SK-N-MC (cell line): ENCODE measurements at regions not wholly inside any gene's neighbourhood (a gene's known extent, or its start where the extent isn't known, plus 50 kb on each side); places are given as distances from the start of the nearest gene placed in this dataset.
"Not testable (repeated sequence)": the region's sequence is repeated elsewhere in the genome, so short reads cannot be mapped to it uniquely, and the experiment has no call there.

Experiments used
- DNase-seq: peaks from one replicate; pipeline ENCODE4 v3.0.0-alpha.2; 2011; ENCODE audit warnings: low read depth, low spot score
- H3K27ac ChIP-seq: fragments of 200-600 bp; sonication (generic); 2 replicates; pipeline ENCODE4 v1.5.1; 2016; ENCODE audit warnings: mixed run types
- H3K36me3 ChIP-seq: fragments of 200-600 bp; sonication (generic); 2 replicates; pipeline ENCODE4 v1.6.1; 2017; ENCODE audit warnings: antibody characterized with exemption, low read length, mixed read lengths; ENCODE audit not compliant: insufficient read depth
- H3K4me3 ChIP-seq: fragments of 200-600 bp; sonication (generic); 2 replicates; pipeline ENCODE4 v1.5.1; 2016
- H3K9ac ChIP-seq: fragments of 200-600 bp; sonication (generic); 2 replicates; pipeline ENCODE4 v1.8.0; 2017; ENCODE audit warnings: mixed run types, mixed read lengths; ENCODE audit not compliant: insufficient read length
- H3K9me3 ChIP-seq: fragments of 200-600 bp; sonication (generic); 2 replicates; pipeline ENCODE4 v1.6.1; 2017; ENCODE audit warnings: low read depth, mild to moderate bottlenecking, antibody characterized with exemption, low read length, moderate library complexity, mixed read lengths
- EZH2 ChIP-seq: fragments of 200-600 bp; sonication (generic); IDR thresholded peaks from one replicate; pipeline ENCODE4 v1.6.1; 2017; ENCODE audit warnings: antibody characterized with exemption
- FOXP2 ChIP-seq: optimal IDR thresholded peaks from 2 replicates; pipeline ENCODE3; 2011; ENCODE audit warnings: mild to moderate bottlenecking, moderate library complexity; ENCODE audit not compliant: insufficient read depth; ENCODE audit errors: extremely low read length, control extremely low read depth
- POLR2AphosphoS5 ChIP-seq: IDR thresholded peaks from 2 replicates; pipeline ENCODE4 v1.6.1; 2012; ENCODE audit warnings: mild to moderate bottlenecking, low read depth, low read length, borderline replicate concordance

GRCh38 chr3:106092792-106093191, 224.0 kb upstream of the CBLB start:
- Histone ChIP-seq H3K4me3 (no peak overlapping the region), H3K36me3 (no peaks in the 10 kb centered on the region), H3K9ac (no peak overlapping the region), H3K9me3 (no peaks in the 10 kb centered on the region), H3K27ac (no peak overlapping the region)
- DNase-seq, result no peak
- no peak for TF ChIP-seq EZH2
- no peak for TF ChIP-seq FOXP2
- no peak for TF ChIP-seq POLR2AphosphoS5

GRCh38 chr3:106093616-106094015, 224.8 kb upstream of the CBLB start:
- DNase-seq, result no peak
- Histone ChIP-seq H3K27ac (no peak overlapping the region), H3K4me3 (no peak overlapping the region), H3K9ac (no peak overlapping the region), H3K9me3 (no peaks in the 10 kb centered on the region), H3K36me3 (no peaks in the 10 kb centered on the region)
- TF ChIP-seq POLR2AphosphoS5 (no peak), FOXP2 (no peak), EZH2 (no peak)

GRCh38 chr3:106097817-106098435, 229.1 kb upstream of the CBLB start:
- no peak for TF ChIP-seq POLR2AphosphoS5
- TF ChIP-seq FOXP2, result no peak
- TF ChIP-seq EZH2, result no peak
- Histone ChIP-seq H3K36me3 (no peaks in the 10 kb centered on the region), H3K9ac (no peak overlapping the region), H3K4me3 (no peak overlapping the region), H3K27ac (no peak overlapping the region), H3K9me3 (no peaks in the 10 kb centered on the region)
- DNase-seq, result no peak

- Histone ChIP-seq H3K4me3 (no peak overlapping the region), H3K36me3 (no peaks in the 10 kb centered on the region), H3K9ac (no peak overlapping the region), H3K27ac (no peak overlapping the region), H3K9me3 (no peaks in the 10 kb centered on the region)
- DNase-seq, result no peak
- no peak for TF ChIP-seq POLR2AphosphoS5
- no peak for TF ChIP-seq EZH2
- TF ChIP-seq FOXP2, result no peak
Measured at GRCh38 chr3:106103383-106103782, 234.6 kb upstream of the CBLB start.

GRCh38 chr3:106104078-106104477, 235.3 kb upstream of the CBLB start:
- no peak for DNase-seq
- H3K4me3 ChIP-seq, result no peak overlapping the region
- no peaks in the 10 kb centered on the region for H3K9me3 ChIP-seq
- TF ChIP-seq FOXP2 (no peak), EZH2 (no peak), POLR2AphosphoS5 (no peak)
- H3K36me3 ChIP-seq, result no peaks in the 10 kb centered on the region
- H3K9ac ChIP-seq, result no peak overlapping the region
- H3K27ac ChIP-seq, result no peak overlapping the region

GRCh38 chr3:106108925-106109324, 240.1 kb upstream of the CBLB start:
- DNase-seq, result no peak

GRCh38 chr3:106112561-106112960, 243.7 kb upstream of the CBLB start:
- not testable (repeated sequence) for H3K9me3 ChIP-seq, H3K4me3 ChIP-seq, H3K27ac ChIP-seq, H3K36me3 ChIP-seq, H3K9ac ChIP-seq, DNase-seq

More at GRCh38 chr3:106108925-106109324, 240.1 kb upstream of the CBLB start:
- no peak overlapping the region for H3K9ac ChIP-seq
- no peaks in the 10 kb centered on the region for H3K9me3 ChIP-seq
- no peak overlapping the region for H3K27ac ChIP-seq
- TF ChIP-seq POLR2AphosphoS5 (no peak), EZH2 (no peak), FOXP2 (no peak)
- H3K4me3 ChIP-seq, result no peak overlapping the region
- no peaks in the 10 kb centered on the region for H3K36me3 ChIP-seq

- Histone ChIP-seq H3K36me3 (no peaks in the 10 kb centered on the region), H3K9ac (no peak overlapping the region), H3K27ac (no peak overlapping the region), H3K4me3 (no peak overlapping the region), H3K9me3 (no peaks in the 10 kb centered on the region)
- TF ChIP-seq EZH2 (no peak), POLR2AphosphoS5 (no peak), FOXP2 (no peak)
- no peak for DNase-seq
Measured at GRCh38 chr3:106113747-106114146, 244.9 kb upstream of the CBLB start.

- no peak for DNase-seq
- Histone ChIP-seq H3K9me3 (no peaks in the 10 kb centered on the region), H3K9ac (no peak overlapping the region), H3K4me3 (no peak overlapping the region), H3K36me3 (no peaks in the 10 kb centered on the region), H3K27ac (peak overlapping the region; percentile 71; the same call in 1 of the 2 replicates)
- TF ChIP-seq EZH2 (no peak), POLR2AphosphoS5 (no peak), FOXP2 (no peak)
Measured at GRCh38 chr3:106114220-106114619, 245.4 kb upstream of the CBLB start.
